IMR-90 (cell line): ENCODE measurements at regions not wholly inside any gene's neighbourhood (a gene's known extent, or its start where the extent isn't known, plus 50 kb on each side); places are given as distances from the start of the nearest gene placed in this dataset.

Experiments used
- ATAC-seq: fragments of 200-7000 bp; cut with Tn5 transposase; 2 replicates; pipeline ENCODE4 v1.9.1; 2020; ENCODE audit warnings: low read depth, mild to moderate bottlenecking, moderate library complexity
- BruUV-seq: library from RNA; stranded (reverse); fragments of 400-500 nt; replicated peaks from 2 replicates; lab custom pipeline; 2021; lab: Mats Ljungman, UMichigan
- CTCF ChIA-PET: fragments of 300-600 bp; formaldehyde crosslinking; extraction: SDS; loops from one replicate; lab custom pipeline; 2021; ENCODE audit warnings: antibody characterized with exemption; lab: Yijun Ruan, JAX
- POLR2A ChIA-PET: fragments of 300-600 bp; sonication (Branson Sonifier 250); formaldehyde crosslinking; loops from one replicate; lab custom pipeline; 2022; ENCODE audit warnings: antibody characterized with exemption; ENCODE audit not compliant: unreplicated experiment; lab: Charles Lee
- DNase-seq: peaks from one replicate; pipeline ENCODE4 v3.0.0; 2013
- H2AFZ ChIP-seq: replicated peaks from 2 replicates; pipeline ENCODE3; 2013; ENCODE audit warnings: low read length, mild to moderate bottlenecking; ENCODE audit not compliant: poor library complexity
- H2AK5ac ChIP-seq: 2 replicates; pipeline ENCODE4 v1.6.1; 2013; ENCODE audit warnings: low read depth, low read length, inconsistent platforms
- H2AK9ac ChIP-seq: replicated peaks from 2 replicates; pipeline ENCODE3; 2013; ENCODE audit warnings: mild to moderate bottlenecking, low read depth, low read length, moderate library complexity; ENCODE audit not compliant: poor library complexity
- H2BK120ac ChIP-seq: 2 replicates; pipeline ENCODE4 v1.6.1; 2013; ENCODE audit warnings: low read depth, low read length, inconsistent platforms
- H2BK15ac ChIP-seq: 3 replicates; pipeline ENCODE4 v1.6.1; 2013; ENCODE audit warnings: low read depth, low read length, inconsistent platforms
- H2BK20ac ChIP-seq: 2 replicates; pipeline ENCODE4 v1.6.1; 2013; ENCODE audit warnings: low read depth, mild to moderate bottlenecking, inconsistent platforms, low read length, moderate library complexity
- H2BK5ac ChIP-seq: 2 replicates; pipeline ENCODE4 v1.6.1; 2013; ENCODE audit warnings: mild to moderate bottlenecking, low read depth, low read length, inconsistent platforms; ENCODE audit not compliant: poor library complexity, severe bottlenecking
- H3K14ac ChIP-seq: replicated peaks from 2 replicates; pipeline ENCODE4 v1.6.1; 2013; ENCODE audit warnings: low read depth, low read length, inconsistent platforms
- H3K18ac ChIP-seq: 2 replicates; pipeline ENCODE4 v1.6.1; 2013; ENCODE audit warnings: low read depth, low read length, control low read depth
- H3K23ac ChIP-seq: 2 replicates; pipeline ENCODE4 v1.6.1; 2013; ENCODE audit warnings: low read depth, low read length, inconsistent platforms
- H3K27ac ChIP-seq: 2 replicates; pipeline ENCODE4 v1.5.1; 2013; ENCODE audit warnings: mild to moderate bottlenecking, control low read depth, low read length; ENCODE audit not compliant: insufficient read depth
- H3K27me3 ChIP-seq: 2 replicates; pipeline ENCODE4 v1.6.1; 2013; ENCODE audit warnings: low read length; ENCODE audit not compliant: control insufficient read depth, insufficient read depth
- H3K36me3 ChIP-seq: 2 replicates; pipeline ENCODE4 v1.6.1; 2013; ENCODE audit warnings: low read length, mixed read lengths; ENCODE audit not compliant: control insufficient read depth, insufficient read depth
- H3K4ac ChIP-seq: 2 replicates; pipeline ENCODE4 v1.6.1; 2013; ENCODE audit warnings: low read depth, low read length, inconsistent platforms
- H3K4me1 ChIP-seq: 2 replicates; pipeline ENCODE4 v1.6.1; 2013; ENCODE audit warnings: low read length, mixed read lengths; ENCODE audit not compliant: control insufficient read depth, insufficient read depth
- H3K4me2 ChIP-seq: 2 replicates; pipeline ENCODE4 v1.6.1; 2013; ENCODE audit warnings: low read depth, mild to moderate bottlenecking, control low read depth, low read length, moderate library complexity
- H3K4me3 ChIP-seq: 2 replicates; pipeline ENCODE4 v1.5.1; 2013; ENCODE audit warnings: low read depth, mild to moderate bottlenecking, control low read depth, low read length, moderate library complexity; ENCODE audit not compliant: insufficient read depth
- H3K56ac ChIP-seq: 2 replicates; pipeline ENCODE4 v1.6.1; 2013; ENCODE audit warnings: low read length, inconsistent platforms; ENCODE audit not compliant: insufficient read depth; ENCODE audit errors: extremely low read depth
- H3K79me1 ChIP-seq, 2 experiments: 2 replicates each; pipeline ENCODE4 v1.6.1; 2013; ENCODE audit warnings: low read length in 2 of 2, inconsistent platforms in 1 of 2, low read depth in 1 of 2
- H3K9ac ChIP-seq: 2 replicates; pipeline ENCODE4 v1.6.1; 2013; ENCODE audit warnings: low read depth, low read length, control low read depth
- H3K9me1 ChIP-seq: 2 replicates; pipeline ENCODE4 v1.6.1; 2013; ENCODE audit warnings: low read length, inconsistent platforms; ENCODE audit not compliant: insufficient read depth
- H3K9me3 ChIP-seq: 2 replicates; pipeline ENCODE4 v1.6.1; 2013; ENCODE audit warnings: low read length; ENCODE audit not compliant: control insufficient read depth, insufficient read depth
- H4K20me1 ChIP-seq: 2 replicates; pipeline ENCODE4 v1.6.1; 2013; ENCODE audit warnings: low read length, inconsistent platforms; ENCODE audit not compliant: insufficient read depth
- H4K5ac ChIP-seq: 2 replicates; pipeline ENCODE4 v1.6.1; 2013; ENCODE audit warnings: mild to moderate bottlenecking, low read depth, low read length, control low read depth
- H4K8ac ChIP-seq, 2 experiments: 2 replicates each; pipeline ENCODE4 v1.6.1; 2013; ENCODE audit warnings: low read depth in 2 of 2, low read length in 2 of 2, control low read depth in 1 of 2, inconsistent platforms in 1 of 2
- H4K91ac ChIP-seq: 2 replicates; pipeline ENCODE4 v1.6.1; 2013; ENCODE audit warnings: low read depth, low read length, inconsistent platforms; ENCODE audit not compliant: insufficient read depth
- BHLHE40 ChIP-seq: fragments of 150-350 bp; IDR thresholded peaks from 2 replicates; pipeline ENCODE4 v1.6.1; 2016; ENCODE audit warnings: mild to moderate bottlenecking, low read depth, low read length
- CHD1 ChIP-seq: IDR thresholded peaks from 2 replicates; pipeline ENCODE4 v1.6.1; 2012; ENCODE audit warnings: low read depth, low read length, improper control_type of control experiment
- CTCF ChIP-seq: conservative IDR thresholded peaks from 2 replicates; pipeline ENCODE4 v1.5.1; 2012; ENCODE audit warnings: mild to moderate bottlenecking, low read depth, low read length, improper control_type of control experiment
- ELK1 ChIP-seq: fragments of 150-350 bp; IDR thresholded peaks from 2 replicates; pipeline ENCODE4 v1.6.1; 2016; ENCODE audit warnings: low read depth, mild to moderate bottlenecking, low read length, moderate library complexity, borderline replicate concordance
- FOS ChIP-seq: fragments of 150-350 bp; IDR thresholded peaks from 2 replicates; pipeline ENCODE4 v1.6.1; 2016; ENCODE audit warnings: low read depth, low read length
- MAFK ChIP-seq: IDR thresholded peaks from 2 replicates; pipeline ENCODE4 v1.6.1; 2012; ENCODE audit warnings: low read depth, low read length, improper control_type of control experiment
- MAZ ChIP-seq: IDR thresholded peaks from 2 replicates; pipeline ENCODE4 v1.6.1; 2012; ENCODE audit warnings: low read depth, mild to moderate bottlenecking, low read length, improper control_type of control experiment, moderate library complexity, borderline replicate concordance
- MXI1 ChIP-seq: IDR thresholded peaks from 2 replicates; pipeline ENCODE4 v1.6.1; 2012; ENCODE audit warnings: low read depth, mild to moderate bottlenecking, low read length, moderate library complexity, borderline replicate concordance
- NFE2L2 ChIP-seq: fragments of 150-350 bp; IDR thresholded peaks from 2 replicates; pipeline ENCODE4 v1.6.1; 2016; ENCODE audit warnings: low read depth, mild to moderate bottlenecking, low read length
- POLR2A ChIP-seq: IDR thresholded peaks from 2 replicates; pipeline ENCODE4 v1.6.1; 2012; ENCODE audit warnings: mild to moderate bottlenecking, low read depth, low read length
- RAD21 ChIP-seq: IDR thresholded peaks from 2 replicates; pipeline ENCODE4 v1.6.1; 2012; ENCODE audit warnings: low read length, improper control_type of control experiment
- RCOR1 ChIP-seq: IDR thresholded peaks from 2 replicates; pipeline ENCODE4 v1.6.1; 2012; ENCODE audit warnings: mild to moderate bottlenecking, low read length, improper control_type of control experiment; ENCODE audit not compliant: insufficient replicate concordance
- RFX5 ChIP-seq: IDR thresholded peaks from 2 replicates; pipeline ENCODE4 v1.8.0; 2012; ENCODE audit warnings: low read depth, mild to moderate bottlenecking, low read length, moderate library complexity
- SMC3 ChIP-seq: fragments of 150-350 bp; IDR thresholded peaks from 2 replicates; pipeline ENCODE4 v1.6.1; 2016; ENCODE audit warnings: low read depth, mild to moderate bottlenecking, antibody characterized with exemption, low read length, moderate library complexity
- USF2 ChIP-seq: fragments of 150-350 bp; IDR thresholded peaks from 2 replicates; pipeline ENCODE4 v1.6.1; 2017; ENCODE audit warnings: mild to moderate bottlenecking, antibody characterized with exemption, low read length, low read depth
- WGBS, 2 experiments: methylation state at CpG; one replicate each; pipeline versions ENCODE4 v1.1.5 to v1.1.7; 2013; ENCODE audit warnings: missing lambda C conversion rate in 2 of 2; ENCODE audit not compliant: insufficient read length in 1 of 2; ENCODE audit errors: extremely low coverage in 2 of 2; 5-methylcytosine and 5-hydroxymethylcytosine counted together
- dilution Hi-C: fragments of 300-500 bp; cut with HindIII; formaldehyde crosslinking; loops from one replicate; pipeline ENCODE4 v1.14.3; 2018; ENCODE audit warnings: low sequenced_read_pairs; ENCODE audit not compliant: unreplicated experiment
- in situ Hi-C: fragments of 300-500 bp; cut with MboI; formaldehyde crosslinking; loops from 3 replicates; pipeline ENCODE4 v1.14.3; 2019; ENCODE audit warnings: low sequenced_read_pairs, inconsistent platforms, mixed read lengths
- intact Hi-C: fragments of 100-400 bp; cut with micrococcal nuclease; formaldehyde crosslinking; loops from 2 replicates; pipeline ENCODE4 v1.10.0; 2022

GRCh38 chr18:78407466-78407844 is 572.2 kb upstream of the SALL3 start:
- WGBS, 2 experiments, result no CpG with 5 or more reads among the region's 4 CpGs
- Histone ChIP-seq H3K36me3 (no peaks in the 10 kb centered on the region), H3K27ac (no peak overlapping the region), H4K20me1 (no peaks in the 10 kb centered on the region), H3K23ac (no peak overlapping the region), H3K9me1 (no peaks in the 10 kb centered on the region), H3K4me2 (no peak overlapping the region), H2BK20ac (no peak overlapping the region), H2BK120ac (no peak overlapping the region), H3K4me1 (no peaks in the 10 kb centered on the region), H3K56ac (no peak overlapping the region), H3K18ac (no peak overlapping the region), H3K14ac (no peak overlapping the region), H3K4me3 (no peak overlapping the region), H2AK5ac (no peak overlapping the region), H4K91ac (no peak overlapping the region), H4K8ac (no peak overlapping the region), H3K9me3 (peaks cover 52% of the 10 kb centered on the region), H2BK15ac (no peak overlapping the region), H3K9ac (no peak overlapping the region), H2AK9ac (no peak overlapping the region), H3K4ac (no peak overlapping the region), H3K27me3 (no peaks in the 10 kb centered on the region), H3K79me1 (no peaks in the 10 kb centered on the region), H2AFZ (no peak overlapping the region), H4K5ac (no peak overlapping the region), H2BK5ac (no peak overlapping the region)
- DNase-seq (no peak), ATAC-seq (no peak)
- intact Hi-C loops (no loop called here), dilution Hi-C loops (no loop called here), in situ Hi-C loops (no loop called here)
- CTCF ChIA-PET, result no interaction called here
- no peak for TF ChIP-seq FOS
- TF ChIP-seq SMC3, result no peak
- no peak for TF ChIP-seq USF2
- TF ChIP-seq CTCF, result no peak
- no peak for TF ChIP-seq POLR2A
- no peak for TF ChIP-seq ELK1
- no peak for TF ChIP-seq MAFK
- no peak for TF ChIP-seq MAZ
- no peak for TF ChIP-seq BHLHE40
- TF ChIP-seq RAD21, result no peak
- no peak for TF ChIP-seq CHD1
- no peak for TF ChIP-seq RFX5
- TF ChIP-seq RCOR1, result no peak
- TF ChIP-seq MXI1, result no peak
- no peak for TF ChIP-seq NFE2L2
- POLR2A ChIA-PET, result no interaction called here
- no TSS peak for BruUV-seq
